ENCODE measurements at regions not wholly inside any gene's neighbourhood (a gene's known extent, or its start where the extent isn't known, plus 50 kb on each side); places are given as distances from the start of the nearest gene placed in this dataset.

DNA sequence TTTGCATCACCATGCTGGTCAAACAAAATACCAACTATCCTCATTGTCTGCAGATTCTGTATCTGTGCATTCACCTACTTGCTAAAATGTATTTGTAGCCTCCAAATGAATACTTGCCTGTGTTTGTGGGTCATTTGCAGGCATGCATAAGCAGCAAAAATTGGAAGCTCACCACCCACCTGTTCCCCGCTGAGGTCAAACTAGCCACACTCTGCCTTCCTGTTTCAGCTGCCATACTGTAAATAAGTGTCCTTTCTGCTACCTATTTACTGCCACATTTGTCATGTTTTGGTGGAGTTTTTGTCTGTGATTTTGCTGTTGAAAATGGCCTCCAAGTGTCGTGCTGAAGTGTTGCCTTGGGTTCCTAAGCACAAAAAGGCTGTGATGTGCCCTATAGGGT is 50.0 kb upstream of the ACMSD start:
- no peak overlapping the region for H2BK120ac ChIP-seq (ENCODE audit: low read depth, low read length, poor library complexity, severe bottlenecking)
- H2BK20ac ChIP-seq (ENCODE audit: low read depth, low read length, poor library complexity, severe bottlenecking): no peak overlapping the region
- H3K27me3 Mint-ChIP-seq (ENCODE audit: low read depth): peaks cover 4% of the 10 kb centered on the region
- no peak overlapping the region for H3K27ac Mint-ChIP-seq
- H2BK15ac ChIP-seq (ENCODE audit: low read depth, low read length): no peak overlapping the region
- DNase-seq: no peak
- H3K4me3 Mint-ChIP-seq: no peak overlapping the region
- no peaks in the 10 kb centered on the region; a peak in 1 of 5 replicates for H3K9me3 Mint-ChIP-seq
- no peak overlapping the region for H2AK5ac ChIP-seq (ENCODE audit: insufficient read length, low read length)
- no peak overlapping the region for H3K9ac ChIP-seq (ENCODE audit: extremely low read depth, insufficient read length, low read length)
- no peak overlapping the region for H3T11ph ChIP-seq (ENCODE audit: low read length)
- no peak overlapping the region for H4K91ac ChIP-seq (ENCODE audit: insufficient read length, low read depth, low read length)
- no peak overlapping the region for H3K56ac ChIP-seq (ENCODE audit: insufficient read length, low read depth, low read length)
- WGBS (ENCODE audit: extremely low coverage, insufficient read length, low lambda C conversion rate): no CpG with 5 or more reads among the region's 2 CpGs
- no peaks in the 10 kb centered on the region for H3K23me2 ChIP-seq (ENCODE audit: insufficient read length, low read depth, low read length, poor library complexity, severe bottlenecking)
- no peaks in the 10 kb centered on the region for H3K79me1 ChIP-seq (ENCODE audit: insufficient read depth, low read depth, low read length, poor library complexity, severe bottlenecking)
- H2AFZ ChIP-seq (ENCODE audit: low read length): no peak overlapping the region
- no peaks in the 10 kb centered on the region for H3K27me3 ChIP-seq (ENCODE audit: insufficient read depth, low read length)
- H2BK5ac ChIP-seq (ENCODE audit: insufficient read length, low read length): no peak overlapping the region
- H3K4me1 Mint-ChIP-seq: peaks cover 0 to 4% of the 10 kb centered on the region in 2 experiments; a peak in 1 of 4 replicates
- no peak overlapping the region for H3K18ac ChIP-seq (ENCODE audit: insufficient read length, low read depth, low read length)
- H3K4me1 ChIP-seq (ENCODE audit: insufficient read depth, low read length): no peaks in the 10 kb centered on the region
- no peaks in the 10 kb centered on the region for H3K9me3 ChIP-seq (ENCODE audit: control insufficient read depth, low read depth, low read length)
- TF ChIP-seq, protein P1, sequence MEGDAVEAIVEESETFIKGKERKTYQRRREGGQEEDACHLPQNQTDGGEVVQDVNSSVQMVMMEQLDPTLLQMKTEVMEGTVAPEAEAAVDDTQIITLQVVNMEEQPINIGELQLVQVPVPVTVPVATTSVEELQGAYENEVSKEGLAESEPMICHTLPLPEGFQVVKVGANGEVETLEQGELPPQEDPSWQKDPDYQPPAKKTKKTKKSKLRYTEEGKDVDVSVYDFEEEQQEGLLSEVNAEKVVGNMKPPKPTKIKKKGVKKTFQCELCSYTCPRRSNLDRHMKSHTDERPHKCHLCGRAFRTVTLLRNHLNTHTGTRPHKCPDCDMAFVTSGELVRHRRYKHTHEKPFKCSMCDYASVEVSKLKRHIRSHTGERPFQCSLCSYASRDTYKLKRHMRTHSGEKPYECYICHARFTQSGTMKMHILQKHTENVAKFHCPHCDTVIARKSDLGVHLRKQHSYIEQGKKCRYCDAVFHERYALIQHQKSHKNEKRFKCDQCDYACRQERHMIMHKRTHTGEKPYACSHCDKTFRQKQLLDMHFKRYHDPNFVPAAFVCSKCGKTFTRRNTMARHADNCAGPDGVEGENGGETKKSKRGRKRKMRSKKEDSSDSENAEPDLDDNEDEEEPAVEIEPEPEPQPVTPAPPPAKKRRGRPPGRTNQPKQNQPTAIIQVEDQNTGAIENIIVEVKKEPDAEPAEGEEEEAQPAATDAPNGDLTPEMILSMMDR (conservative IDR thresholded peaks at IDR 0.05): no peak
- no peak overlapping the region for H3K4me2 ChIP-seq (ENCODE audit: insufficient read depth, insufficient read length, low read length)
- H3K79me2 ChIP-seq (ENCODE audit: insufficient read depth, low read length): no peaks in the 10 kb centered on the region
- H4K20me1 ChIP-seq (ENCODE audit: control insufficient read depth, insufficient read depth, insufficient read length): no peaks in the 10 kb centered on the region
- no peak overlapping the region for H4K5ac ChIP-seq (ENCODE audit: insufficient read length, low read depth, low read length)
- H4K8ac ChIP-seq (replicated peaks; ENCODE audit: insufficient read length, low read depth, low read length): no peak overlapping the region
- no peak overlapping the region for H2BK12ac ChIP-seq (ENCODE audit: insufficient read length, low read depth, low read length)
- H3K27ac ChIP-seq (ENCODE audit: insufficient read length, low read depth, low read length): no peak overlapping the region
- no peak overlapping the region for H3K14ac ChIP-seq (ENCODE audit: insufficient read depth, low read length)
- no peak overlapping the region for H3K4ac ChIP-seq (ENCODE audit: low read depth, low read length)
- no peak overlapping the region for H3K23ac ChIP-seq (ENCODE audit: insufficient read length, low read depth, low read length)
- no peaks in the 10 kb centered on the region for H3K36me3 Mint-ChIP-seq (ENCODE audit: insufficient read depth in 1 of 3, low read depth in 3 of 3)

Measured in H9 (cell line).